ENCODE measurements at regions not wholly inside any gene's neighbourhood (a gene's known extent, or its start where the extent isn't known, plus 50 kb on each side); places are given as distances from the start of the nearest gene placed in this dataset.

DNA sequence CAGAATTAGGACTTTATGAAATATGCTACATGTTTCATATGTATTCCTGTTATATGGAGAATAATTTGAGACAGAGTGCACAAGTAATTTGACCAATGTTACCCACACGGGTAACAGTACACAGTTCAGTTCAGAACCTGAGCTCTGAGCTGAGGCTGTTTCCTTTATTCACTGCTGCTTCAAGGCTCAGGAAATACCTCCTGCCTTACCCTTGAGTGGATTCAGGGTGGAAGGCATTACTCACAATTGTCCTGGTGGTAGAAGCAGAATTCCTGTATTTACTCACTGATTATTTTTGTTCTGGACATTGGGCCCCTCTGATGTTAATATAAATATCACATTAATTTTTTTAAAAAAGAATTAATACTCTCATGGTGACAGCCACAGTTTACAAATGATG lies 73.5 kb upstream of the CAMK2D start (continued):
- no peak for TF ChIP-seq EZH2 (IDR thresholded peaks at IDR 0.05; ENCODE audit: low read depth, low read length, severe bottlenecking)
- no peak for TF ChIP-seq SRF (IDR thresholded peaks at IDR 0.05; ENCODE audit: low read depth, low read length)
- TF ChIP-seq SP2 (IDR thresholded peaks at IDR 0.05; ENCODE audit: low read length): no peak
- TF ChIP-seq TEAD4 (IDR thresholded peaks at IDR 0.05; ENCODE audit: low read depth, low read length): no peak
- TF ChIP-seq GTF2F1 (IDR thresholded peaks at IDR 0.05; ENCODE audit: borderline replicate concordance, low read depth, low read length): no peak
- TF ChIP-seq SUZ12 (IDR thresholded peaks at IDR 0.05; ENCODE audit: low read length): no peak
- TF ChIP-seq, protein P1, sequence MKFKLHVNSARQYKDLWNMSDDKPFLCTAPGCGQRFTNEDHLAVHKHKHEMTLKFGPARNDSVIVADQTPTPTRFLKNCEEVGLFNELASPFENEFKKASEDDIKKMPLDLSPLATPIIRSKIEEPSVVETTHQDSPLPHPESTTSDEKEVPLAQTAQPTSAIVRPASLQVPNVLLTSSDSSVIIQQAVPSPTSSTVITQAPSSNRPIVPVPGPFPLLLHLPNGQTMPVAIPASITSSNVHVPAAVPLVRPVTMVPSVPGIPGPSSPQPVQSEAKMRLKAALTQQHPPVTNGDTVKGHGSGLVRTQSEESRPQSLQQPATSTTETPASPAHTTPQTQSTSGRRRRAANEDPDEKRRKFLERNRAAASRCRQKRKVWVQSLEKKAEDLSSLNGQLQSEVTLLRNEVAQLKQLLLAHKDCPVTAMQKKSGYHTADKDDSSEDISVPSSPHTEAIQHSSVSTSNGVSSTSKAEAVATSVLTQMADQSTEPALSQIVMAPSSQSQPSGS (IDR thresholded peaks at IDR 0.05; ENCODE audit: low read length): no peak
- no peak for TF ChIP-seq NANOG (IDR thresholded peaks at IDR 0.05; ENCODE audit: insufficient read depth, low read depth, low read length, poor library complexity, severe bottlenecking)
- TF ChIP-seq RXRA (IDR thresholded peaks at IDR 0.05; ENCODE audit: insufficient read depth, low read depth, low read length): no peak
- TF ChIP-seq SIRT6 (IDR thresholded peaks at IDR 0.05; ENCODE audit: low read length): no peak
- TF ChIP-seq POLR2A (IDR thresholded peaks at IDR 0.05; ENCODE audit: control extremely low read depth in 1 of 2, low read depth in 2 of 2, low read length in 2 of 2): no peak
- no peak for TF ChIP-seq HDAC6 (IDR thresholded peaks at IDR 0.05; ENCODE audit: low read depth, low read length)

Data from H1 (cell line).